PC-9 (cell line): ENCODE measurements at regions not wholly inside any gene's neighbourhood (a gene's known extent, or its start where the extent isn't known, plus 50 kb on each side); places are given as distances from the start of the nearest gene placed in this dataset.

Experiments
- BruUV-seq: library from RNA; stranded (reverse); fragments of 400-500 nt; replicated peaks from 2 replicates; lab custom pipeline; 2021; lab: Mats Ljungman, UMichigan
- CTCF ChIA-PET: fragments of 300-600 bp; sonication (Branson Sonifier 250); formaldehyde crosslinking; loops from one replicate; lab custom pipeline; 2022; ENCODE audit warnings: antibody characterized with exemption; lab: Charles Lee
- POLR2A ChIA-PET: fragments of 300-600 bp; sonication (Branson Sonifier 250); formaldehyde crosslinking; loops from one replicate; lab custom pipeline; 2022; ENCODE audit warnings: antibody characterized with exemption; ENCODE audit not compliant: unreplicated experiment; lab: Charles Lee
- DNase-seq, 2 experiments: peaks; one replicate each; pipeline versions ENCODE4 v3.0.0 to v3.0.0-alpha.2; 2015 to 2022; ENCODE audit warnings: mixed read lengths in 1 of 2
- H2AFZ ChIP-seq: fragments of 200-600 bp; sonication (generic); 2 replicates; pipeline ENCODE4 v1.8.1; 2017; ENCODE audit warnings: antibody characterized with exemption
- H3F3A ChIP-seq: fragments of 200-600 bp; sonication (generic); 2 replicates; pipeline ENCODE4 v1.8.1; 2017; ENCODE audit warnings: antibody characterized with exemption, mild to moderate bottlenecking, low read depth; ENCODE audit not compliant: insufficient read depth
- H3K27ac ChIP-seq: fragments of 200-600 bp; sonication (generic); 2 replicates; pipeline ENCODE4 v1.6.1; 2016; ENCODE audit warnings: mixed run types
- H3K27me3 ChIP-seq: fragments of 200-600 bp; sonication (generic); 2 replicates; pipeline ENCODE4 v1.6.1; 2016; ENCODE audit warnings: low read depth, mixed run types; ENCODE audit not compliant: insufficient read depth
- H3K36me3 ChIP-seq: fragments of 200-600 bp; sonication (generic); 2 replicates; pipeline ENCODE4 v1.6.1; 2016; ENCODE audit warnings: low read depth, mixed run types
- H3K4me1 ChIP-seq: fragments of 200-600 bp; sonication (generic); replicated peaks from 2 replicates; pipeline ENCODE4 v1.6.1; 2016; ENCODE audit warnings: mixed run types; ENCODE audit not compliant: insufficient read depth
- H3K4me2 ChIP-seq: fragments of 200-600 bp; sonication (generic); 2 replicates; pipeline ENCODE4 v1.6.1; 2017; ENCODE audit warnings: mixed run types
- H3K4me3 ChIP-seq: fragments of 200-600 bp; sonication (generic); 2 replicates; pipeline ENCODE4 v1.6.1; 2016; ENCODE audit warnings: mixed run types
- H3K79me2 ChIP-seq: fragments of 200-600 bp; sonication (generic); 2 replicates; pipeline ENCODE4 v1.6.1; 2017; ENCODE audit warnings: low read depth, mixed run types
- H3K9me2 ChIP-seq: fragments of 200-600 bp; sonication (generic); 2 replicates; pipeline ENCODE4 v1.8.1; 2017; ENCODE audit warnings: mild to moderate bottlenecking; ENCODE audit not compliant: insufficient read depth
- H3K9me3 ChIP-seq: fragments of 200-600 bp; sonication (generic); 2 replicates; pipeline ENCODE4 v1.8.1; 2016; ENCODE audit warnings: low read depth; ENCODE audit not compliant: insufficient read depth
- H4K20me1 ChIP-seq: fragments of 200-600 bp; sonication (generic); 2 replicates; pipeline ENCODE4 v1.8.1; 2017; ENCODE audit not compliant: insufficient read depth
- CTCF ChIP-seq: fragments of 200-600 bp; sonication (generic); conservative IDR thresholded peaks from 2 replicates; pipeline ENCODE4 v1.6.1; 2017; ENCODE audit warnings: mixed run types, antibody characterized with exemption, mild to moderate bottlenecking, moderate library complexity
- EZH2 ChIP-seq: fragments of 200-600 bp; sonication (generic); IDR thresholded peaks from 2 replicates; pipeline ENCODE4 v1.8.0; 2017; ENCODE audit warnings: antibody characterized with exemption, low read depth
- intact Hi-C: fragments of 100-400 bp; cut with micrococcal nuclease; formaldehyde crosslinking; loops from one replicate; pipeline ENCODE4 v1.10.0; 2022; ENCODE audit not compliant: unreplicated experiment

- no peaks in the 10 kb centered on the region for H3F3A ChIP-seq
- H3K9me2 ChIP-seq = no peaks in the 10 kb centered on the region
- DNase-seq = peak in 1 of 2 experiments; percentile 36
- no peaks in the 10 kb centered on the region for H3K9me3 ChIP-seq
- H3K79me2 ChIP-seq = no peaks in the 10 kb centered on the region
- no peak overlapping the region for H3K27ac ChIP-seq
- H3K27me3 ChIP-seq = no peaks in the 10 kb centered on the region
- H3K4me3 ChIP-seq = no peak overlapping the region
- H4K20me1 ChIP-seq = no peaks in the 10 kb centered on the region
- no TSS peak for BruUV-seq
- H3K4me1 ChIP-seq = no peaks in the 10 kb centered on the region
- POLR2A ChIA-PET = no interaction called here
- no peak overlapping the region for H3K4me2 ChIP-seq
- no peak overlapping the region for H2AFZ ChIP-seq
- CTCF ChIA-PET = no interaction called here
- H3K36me3 ChIP-seq = no peaks in the 10 kb centered on the region
- TF ChIP-seq EZH2 (no peak), CTCF (no peak)
- intact Hi-C loops = no loop called here
Measured at GRCh38 chr14:82694820-82695219, 1161.2 kb upstream of the SEL1L start.

- CTCF ChIA-PET = no interaction called here
- BruUV-seq = no TSS peak
- Histone ChIP-seq H3K79me2 (no peaks in the 10 kb centered on the region), H3K4me2 (no peak overlapping the region), H3K27me3 (no peaks in the 10 kb centered on the region), H2AFZ (no peak overlapping the region), H4K20me1 (no peaks in the 10 kb centered on the region), H3K36me3 (no peaks in the 10 kb centered on the region), H3K4me1 (no peaks in the 10 kb centered on the region), H3K9me2 (no peaks in the 10 kb centered on the region), H3K27ac (no peak overlapping the region), H3F3A (no peaks in the 10 kb centered on the region), H3K4me3 (no peak overlapping the region), H3K9me3 (no peaks in the 10 kb centered on the region)
- no peak for DNase-seq
- POLR2A ChIA-PET = no interaction called here
- TF ChIP-seq EZH2 = no peak
- TF ChIP-seq CTCF = no peak
- intact Hi-C loops = no loop called here
Measured at GRCh38 chr14:82704218-82704617, 1170.6 kb upstream of the SEL1L start.

GRCh38 chr14:82710267-82710841 lies 1176.7 kb upstream of the SEL1L start:
- H3K27ac ChIP-seq = no peak overlapping the region
- H4K20me1 ChIP-seq = no peaks in the 10 kb centered on the region
- intact Hi-C loops = no loop called here
- H3K4me2 ChIP-seq = no peak overlapping the region
- no peaks in the 10 kb centered on the region for H3K27me3 ChIP-seq
- ChIA-PET CTCF (no interaction called here), POLR2A (no interaction called here)
- no peak overlapping the region for H3K4me3 ChIP-seq
- H3K9me3 ChIP-seq = no peaks in the 10 kb centered on the region
- no peaks in the 10 kb centered on the region for H3K4me1 ChIP-seq
- H3K79me2 ChIP-seq = no peaks in the 10 kb centered on the region
- H3K36me3 ChIP-seq = no peaks in the 10 kb centered on the region
- BruUV-seq = no TSS peak
- TF ChIP-seq EZH2 = no peak
- peak; percentile 78 for TF ChIP-seq CTCF
- H3K9me2 ChIP-seq = no peaks in the 10 kb centered on the region
- DNase-seq = peak; percentile 8 to 37
- no peak overlapping the region for H2AFZ ChIP-seq
- H3F3A ChIP-seq = no peaks in the 10 kb centered on the region
